ENCODE measurements at regions not wholly inside any gene's neighbourhood (a gene's known extent, or its start where the extent isn't known, plus 50 kb on each side); places are given as distances from the start of the nearest gene placed in this dataset.

DNA sequence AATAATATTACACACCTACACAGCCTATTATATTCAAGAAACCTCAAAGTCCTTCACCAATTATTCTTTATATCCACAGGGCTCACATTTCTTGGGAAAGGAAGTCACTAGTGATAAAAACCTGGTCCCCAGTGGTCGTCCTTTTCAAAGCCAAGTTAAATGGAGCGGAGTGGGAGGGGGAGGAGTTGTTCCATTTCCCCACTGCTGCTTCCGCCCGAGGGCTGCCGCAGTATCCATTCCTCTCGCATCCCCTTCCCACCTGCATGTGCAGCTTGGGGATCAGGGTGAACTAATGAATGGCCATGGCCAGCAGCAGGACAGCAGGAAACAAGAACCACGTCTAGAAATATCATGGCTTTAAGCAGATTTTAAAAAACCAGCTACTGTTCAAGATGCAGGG lies 76.4 kb upstream of the SEMA6D start:
- H3K79me1 ChIP-seq (ENCODE audit: insufficient read depth, low read depth, low read length, poor library complexity, severe bottlenecking), result no peaks in the 10 kb centered on the region
- H3K4ac ChIP-seq (ENCODE audit: low read depth, low read length), result no peak overlapping the region
- H3K4me2 ChIP-seq (ENCODE audit: insufficient read depth, insufficient read length, low read length), result no peak overlapping the region
- TF ChIP-seq CTCF (conservative IDR thresholded peaks at IDR 0.05), result no peak
- no peak overlapping the region for H3T11ph ChIP-seq (ENCODE audit: low read length)
- Mint-ChIP-seq H3K9me3 (no peaks in the 10 kb centered on the region), H3K36me3 (ENCODE audit: insufficient read depth in 1 of 3, low read depth in 3 of 3) (no peaks in the 10 kb centered on the region), H3K4me1 (peaks cover 0 to under 1% of the 10 kb centered on the region in 2 experiments; a peak in 2 of 4 replicates), H3K27me3 (ENCODE audit: low read depth) (no peaks in the 10 kb centered on the region), H3K4me3 (no peak overlapping the region), H3K27ac (no peak overlapping the region)
- H4K8ac ChIP-seq (replicated peaks; ENCODE audit: insufficient read length, low read depth, low read length), result no peak overlapping the region
- H3K79me2 ChIP-seq (ENCODE audit: insufficient read depth, low read length), result no peaks in the 10 kb centered on the region
- H3K9me3 ChIP-seq (ENCODE audit: control insufficient read depth, low read depth, low read length), result no peaks in the 10 kb centered on the region
- no peak overlapping the region for H2AFZ ChIP-seq (ENCODE audit: low read length)
- H2BK12ac ChIP-seq (ENCODE audit: insufficient read length, low read depth, low read length), result no peak overlapping the region
- no peak overlapping the region for H2BK20ac ChIP-seq (ENCODE audit: low read depth, low read length, poor library complexity, severe bottlenecking)
- H4K5ac ChIP-seq (ENCODE audit: insufficient read length, low read depth, low read length), result no peak overlapping the region
- H3K9ac ChIP-seq (ENCODE audit: extremely low read depth, insufficient read length, low read length), result no peak overlapping the region
- no peak overlapping the region for H2BK5ac ChIP-seq (ENCODE audit: insufficient read length, low read length)
- no peak overlapping the region for H3K23ac ChIP-seq (ENCODE audit: insufficient read length, low read depth, low read length)
- H2AK5ac ChIP-seq (ENCODE audit: insufficient read length, low read length), result no peak overlapping the region
- H3K23me2 ChIP-seq (ENCODE audit: insufficient read length, low read depth, low read length, poor library complexity, severe bottlenecking), result no peaks in the 10 kb centered on the region
- H2BK120ac ChIP-seq (ENCODE audit: low read depth, low read length, poor library complexity, severe bottlenecking), result no peak overlapping the region
- no peak overlapping the region for H4K91ac ChIP-seq (ENCODE audit: insufficient read length, low read depth, low read length)
- no peak overlapping the region for H3K27ac ChIP-seq (ENCODE audit: insufficient read length, low read depth, low read length)
- no peak overlapping the region for H2BK15ac ChIP-seq (ENCODE audit: low read depth, low read length)
- no peak overlapping the region for H3K56ac ChIP-seq (ENCODE audit: insufficient read length, low read depth, low read length)
- H3K14ac ChIP-seq (ENCODE audit: insufficient read depth, low read length), result no peak overlapping the region
- DNase-seq, result no peak
- no CpG with 5 or more reads among the region's 7 CpGs for WGBS (ENCODE audit: extremely low coverage, insufficient read length, low lambda C conversion rate)
- H3K4me1 ChIP-seq (ENCODE audit: insufficient read depth, low read length), result no peaks in the 10 kb centered on the region
- H3K27me3 ChIP-seq (ENCODE audit: insufficient read depth, low read length), result no peaks in the 10 kb centered on the region
- no peak overlapping the region for H3K18ac ChIP-seq (ENCODE audit: insufficient read length, low read depth, low read length)
- H4K20me1 ChIP-seq (ENCODE audit: control insufficient read depth, insufficient read depth, insufficient read length), result no peaks in the 10 kb centered on the region

Measured in H9 (cell line).